HG02938 (cell line): ENCODE measurements at regions not wholly inside any gene's neighbourhood (a gene's known extent, or its start where the extent isn't known, plus 50 kb on each side); places are given as distances from the start of the nearest gene placed in this dataset.

ENCODE experiments used
- ATAC-seq: cut with Tn5 transposase; IDR thresholded peaks from one replicate; pipeline ENCODE4 v1.9.1; 2021; ENCODE audit warnings: mild to moderate bottlenecking, moderate library complexity; ENCODE audit not compliant: unreplicated experiment

- no peak for ATAC-seq
Measured at GRCh38 chr5:145283141-145283810, 551.9 kb downstream of the PRELID2 start.

DNA sequence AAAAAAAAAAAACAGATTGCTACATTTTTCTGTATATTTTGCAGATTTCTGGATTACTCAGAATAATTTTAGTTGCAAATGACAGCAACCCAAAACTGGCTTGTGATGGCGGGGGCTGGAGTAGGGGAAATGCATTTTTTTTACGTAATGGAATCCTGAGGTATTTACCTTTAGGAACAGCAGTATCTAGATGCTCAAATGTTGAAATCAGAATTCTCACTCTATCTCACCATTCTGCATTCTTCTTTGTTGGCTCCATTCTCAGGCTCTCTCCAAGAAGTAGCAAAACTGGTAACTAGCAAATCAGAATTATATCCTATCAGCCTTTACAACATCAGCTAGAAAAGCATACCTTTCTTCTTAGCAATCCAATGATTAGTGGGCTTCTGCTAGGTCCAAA is 554.3 kb downstream of the PRELID2 start:
- no peak for ATAC-seq

GRCh38 chr5:145280214-145280613 is 554.9 kb downstream of the PRELID2 start:
- ATAC-seq, result no peak

DNA sequence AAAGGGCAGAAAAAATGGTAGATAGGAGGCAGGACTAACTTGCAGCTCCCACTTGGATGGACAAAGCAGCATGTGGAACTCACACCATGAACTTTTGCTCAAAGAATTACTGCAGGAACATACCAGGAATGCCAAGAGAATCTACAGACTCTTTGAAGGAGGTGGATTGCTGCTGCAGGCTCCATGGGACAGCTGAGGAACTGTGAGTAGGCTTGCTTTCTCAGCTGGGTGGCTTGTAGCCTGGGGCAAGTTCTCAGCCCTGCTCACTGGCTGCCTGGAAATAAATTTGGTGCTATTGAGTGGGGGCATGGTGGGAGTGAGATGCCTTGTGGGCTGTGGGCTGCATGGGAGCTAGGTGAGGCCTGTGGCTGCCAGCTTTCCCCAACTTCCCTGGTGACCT is 574.5 kb downstream of the PRELID2 start:
- no peak for ATAC-seq

GRCh38 chr5:145247745-145248040 is 587.4 kb downstream of the PRELID2 start:
- no peak for ATAC-seq

DNA sequence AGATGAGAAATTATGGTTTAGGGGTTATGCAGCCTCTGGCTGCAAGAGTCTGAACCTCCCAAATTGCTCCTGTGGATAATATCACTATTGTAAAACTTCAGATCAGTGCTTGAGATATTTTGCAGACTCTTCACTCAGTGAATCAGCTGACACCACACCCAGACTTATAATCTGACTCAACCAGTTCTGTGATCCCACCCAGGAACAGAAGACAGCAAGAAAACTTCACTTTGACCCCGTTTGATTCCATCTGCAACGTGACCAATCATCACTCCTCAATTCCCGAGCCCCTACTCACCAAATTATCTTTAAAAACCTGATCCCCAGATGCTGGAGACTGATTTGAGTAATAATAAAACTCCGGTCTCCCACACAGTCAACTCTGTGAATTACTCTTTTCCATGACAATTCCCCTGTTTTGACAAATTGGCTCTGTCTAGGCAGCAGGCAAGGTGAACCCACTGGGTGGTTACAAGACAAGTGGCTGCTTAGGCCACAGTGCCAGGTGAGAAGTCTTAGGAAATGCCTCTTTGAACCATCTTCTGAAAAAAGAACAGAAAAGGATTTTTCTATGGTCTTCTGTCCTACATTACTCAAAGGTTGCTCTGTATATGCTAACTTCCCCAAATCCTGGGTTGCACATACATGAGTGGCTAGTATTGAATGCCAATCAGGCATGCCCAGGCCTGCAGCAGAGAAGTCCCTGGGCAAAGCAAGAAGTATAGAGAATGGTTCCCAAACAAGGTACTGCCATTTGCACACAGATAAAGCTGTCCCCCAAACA is 588.0 kb downstream of the PRELID2 start:
- no peak for ATAC-seq

DNA sequence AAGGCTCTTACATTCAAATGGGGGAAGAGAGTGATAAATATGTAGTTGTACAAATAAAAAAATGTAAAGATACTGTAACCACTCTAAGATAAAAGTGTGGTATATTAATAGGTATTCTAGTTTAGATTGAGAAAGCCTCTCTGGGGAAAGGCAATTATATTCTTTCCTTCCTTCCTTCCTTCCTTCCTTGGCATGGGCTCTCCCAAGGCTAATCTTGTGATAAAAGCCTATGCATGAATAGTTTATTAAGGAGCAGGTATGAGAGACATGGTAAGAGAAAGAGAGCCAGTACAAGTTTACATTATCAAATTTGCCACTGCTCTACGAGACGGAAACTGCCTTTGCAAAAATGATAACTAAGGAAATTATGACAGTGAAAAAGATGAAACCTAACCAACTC is 588.8 kb downstream of the PRELID2 start:
- ATAC-seq, result no peak

DNA sequence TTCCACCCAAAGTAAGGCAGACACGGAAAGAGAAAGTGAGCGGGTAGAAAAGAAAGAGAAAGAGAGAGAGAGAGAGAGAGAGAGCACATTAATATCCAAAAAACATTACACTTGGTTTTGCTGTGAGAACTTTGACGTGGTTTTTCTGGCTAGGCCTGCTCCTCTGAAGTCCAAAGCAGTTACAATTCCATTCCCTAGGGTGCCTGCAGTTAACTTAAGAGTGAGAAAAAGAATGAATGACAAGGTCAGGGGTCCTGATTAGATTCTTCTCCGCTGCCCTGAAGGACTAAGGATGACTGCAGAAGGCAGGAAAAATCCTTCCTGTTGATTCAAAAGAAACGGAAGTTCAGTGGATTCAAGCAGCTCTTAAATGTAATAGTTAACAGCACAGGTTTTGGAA is 589.8 kb downstream of the PRELID2 start:
- no peak for ATAC-seq

DNA sequence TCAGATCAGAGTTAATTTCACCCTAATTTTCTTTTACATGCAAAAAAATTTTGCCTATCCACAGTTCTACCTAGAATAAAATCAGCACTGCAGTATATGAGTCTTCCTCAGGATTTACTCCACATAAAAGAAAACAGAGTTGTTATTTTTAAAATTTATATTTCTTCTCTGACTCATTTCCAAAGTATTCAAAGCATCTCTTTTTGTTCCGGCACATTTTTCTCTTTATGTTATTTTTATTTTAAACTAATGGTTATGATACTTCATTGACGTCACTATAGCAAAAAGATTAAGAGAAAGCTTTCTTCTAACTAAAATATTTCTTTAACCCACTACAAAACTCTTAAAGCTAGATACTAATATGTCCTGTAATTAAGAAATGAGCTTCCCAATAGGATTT is 590.4 kb downstream of the PRELID2 start:
- ATAC-seq, result no peak

- no peak for ATAC-seq
Measured at GRCh38 chr5:145244251-145244650, 590.9 kb downstream of the PRELID2 start.

DNA sequence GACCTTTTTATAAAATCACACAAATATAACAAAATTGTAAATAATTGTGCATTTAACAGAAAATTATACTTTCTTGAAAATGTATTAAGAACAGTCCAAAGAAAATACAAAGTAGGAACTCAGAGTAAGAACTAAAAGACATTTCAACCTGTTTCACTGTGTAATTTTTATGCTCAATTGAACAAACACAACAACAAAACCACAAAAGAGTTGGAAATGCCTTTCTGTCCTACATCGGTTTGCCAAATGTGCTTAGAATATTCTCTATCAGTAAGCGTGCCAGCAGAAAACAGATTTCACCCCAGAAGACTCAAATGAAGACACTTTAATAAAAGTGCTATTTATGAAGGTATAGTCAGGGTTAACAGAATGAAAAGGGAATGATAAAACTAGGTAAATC is 592.1 kb downstream of the PRELID2 start:
- ATAC-seq, result no peak

DNA sequence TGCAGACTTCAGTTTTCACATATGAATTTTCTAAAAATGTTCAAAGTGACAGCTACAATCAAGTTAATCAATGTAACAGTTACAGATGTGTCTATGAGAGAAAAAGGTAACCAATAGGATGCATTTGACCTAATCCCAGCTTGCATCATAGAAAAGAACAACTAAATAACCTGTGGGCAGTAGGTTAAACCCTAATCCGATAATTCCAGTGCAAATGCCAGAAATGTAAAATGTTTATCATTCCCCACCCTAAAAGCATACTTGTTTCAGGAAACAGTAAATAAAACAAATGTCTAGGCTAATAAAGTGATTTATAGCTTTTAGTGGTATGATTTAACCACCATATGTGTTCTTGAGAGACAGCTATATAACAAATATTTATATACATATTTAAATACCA is 592.6 kb downstream of the PRELID2 start:
- ATAC-seq, result no peak

DNA sequence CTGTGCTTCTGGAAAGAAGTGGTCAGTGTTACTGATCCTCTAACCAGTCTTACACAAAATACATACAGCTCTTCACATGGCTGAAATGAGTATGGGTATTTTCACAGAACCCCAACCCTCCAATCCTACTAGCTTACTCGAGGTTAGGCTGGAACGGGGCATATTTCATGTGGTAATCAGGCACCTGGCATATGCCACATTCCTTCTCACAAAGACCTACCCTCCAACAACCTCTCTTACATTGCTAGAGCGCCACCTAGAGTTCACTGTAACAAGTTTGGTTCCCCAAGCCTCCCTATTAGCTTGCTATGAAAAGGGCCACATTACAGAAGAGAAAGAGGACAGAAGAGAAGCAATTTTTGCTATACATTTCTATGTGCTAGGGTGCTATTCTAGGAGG is 597.3 kb downstream of the PRELID2 start:
- ATAC-seq, result peak; percentile 62

DNA sequence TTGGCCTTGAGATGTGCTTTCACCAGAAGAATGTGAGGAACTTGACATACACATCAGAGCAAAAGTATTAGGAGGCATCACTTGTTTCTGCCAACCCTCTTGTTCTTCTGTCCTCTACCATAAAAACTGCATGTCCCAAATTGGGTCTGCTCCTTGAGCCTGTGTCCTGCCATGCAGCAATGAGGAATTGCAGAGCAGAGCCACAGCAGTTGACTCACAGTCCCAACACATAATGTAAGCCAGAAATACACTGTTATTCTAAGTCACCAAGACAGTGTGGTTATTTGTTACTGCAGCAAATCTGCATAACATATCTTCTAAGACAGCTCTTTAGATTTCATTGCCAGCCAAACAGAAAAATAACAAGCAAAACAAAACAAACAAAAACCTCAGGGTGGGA is 598.2 kb downstream of the PRELID2 start:
- ATAC-seq, result no peak

DNA sequence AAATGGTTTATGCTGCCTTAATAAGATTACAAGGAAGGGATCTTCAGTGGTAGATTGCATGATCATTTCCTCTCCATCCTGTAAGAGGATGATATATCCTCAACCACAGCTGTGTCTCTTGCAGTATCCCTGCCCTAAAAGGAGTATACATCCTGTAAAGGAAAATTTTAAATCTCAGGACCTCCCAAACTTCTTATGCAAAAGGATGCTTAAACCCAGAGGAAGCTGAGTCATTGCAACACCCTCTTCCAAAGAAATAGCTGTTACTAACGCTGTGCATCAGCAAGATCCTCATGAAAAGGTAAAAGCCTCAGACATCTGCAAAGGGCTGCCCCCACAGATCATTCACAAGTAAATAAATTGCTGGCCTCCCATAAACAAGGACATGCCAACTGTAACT is 599.0 kb downstream of the PRELID2 start:
- ATAC-seq, result no peak

- ATAC-seq, result no peak
Measured at GRCh38 chr5:145233461-145233860, 601.7 kb downstream of the PRELID2 start.

GRCh38 chr5:145230781-145231180 is 604.4 kb downstream of the PRELID2 start:
- no peak for ATAC-seq

DNA sequence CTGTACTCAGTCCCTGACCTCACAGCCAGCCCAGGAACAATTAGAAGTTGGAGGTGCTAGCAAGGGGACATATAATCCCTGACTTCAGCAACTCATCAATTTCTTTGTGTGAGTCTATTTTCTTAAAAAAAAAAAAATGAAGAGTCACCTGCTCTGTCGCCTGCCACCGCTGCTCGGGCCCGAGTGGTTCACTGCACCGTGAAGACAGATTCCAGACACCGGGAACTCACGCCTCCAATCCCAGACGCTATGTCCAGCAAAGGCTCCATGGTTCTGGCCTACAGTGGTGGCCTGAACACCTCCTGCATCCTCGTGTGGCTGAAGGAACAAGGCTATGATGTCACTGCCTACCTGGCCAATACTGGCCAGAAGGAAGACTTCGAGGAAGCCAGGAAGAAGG is 606.6 kb downstream of the PRELID2 start:
- no peak for ATAC-seq

- no peak for ATAC-seq
Measured at GRCh38 chr5:145227881-145228280, 607.3 kb downstream of the PRELID2 start.

DNA sequence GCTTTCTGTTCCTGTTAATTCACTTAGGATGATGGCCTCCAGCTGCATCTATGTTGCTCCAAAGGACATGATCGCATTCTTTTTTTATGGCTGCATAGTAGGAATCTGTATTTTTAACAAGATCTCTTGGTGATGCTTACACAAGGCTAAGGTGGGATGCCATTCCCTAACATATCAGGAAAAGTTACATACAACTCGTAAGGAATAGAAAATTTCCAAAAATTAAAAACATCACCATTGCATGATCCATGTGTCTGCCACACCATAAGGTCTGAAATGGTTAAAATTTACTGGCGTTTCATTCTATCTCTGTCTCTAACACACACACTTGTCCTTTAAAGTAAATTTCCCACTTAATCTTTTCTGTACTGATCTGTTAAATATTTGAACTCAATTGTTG is 608.4 kb downstream of the PRELID2 start:
- no peak for ATAC-seq

GRCh38 chr5:145225529-145225928 is 609.6 kb downstream of the PRELID2 start:
- ATAC-seq, result no peak

DNA sequence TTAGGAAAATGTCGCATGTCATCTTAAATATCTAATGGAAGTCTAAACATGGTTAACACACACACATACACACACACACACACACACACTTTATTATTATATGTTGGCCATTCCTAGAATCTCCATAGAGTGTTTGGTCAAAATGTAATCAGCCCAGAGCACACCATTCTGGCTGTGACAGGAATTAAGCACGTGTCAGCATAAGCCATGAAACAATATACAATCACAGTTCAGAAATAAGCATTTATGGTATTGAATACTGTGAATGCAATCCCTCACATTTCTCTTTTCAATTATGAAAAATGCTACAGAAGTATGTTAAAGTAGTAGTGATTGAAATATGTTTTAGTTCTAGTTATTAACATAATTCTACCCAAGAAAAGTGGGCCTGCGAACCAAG is 611.6 kb downstream of the PRELID2 start:
- ATAC-seq, result no peak

DNA sequence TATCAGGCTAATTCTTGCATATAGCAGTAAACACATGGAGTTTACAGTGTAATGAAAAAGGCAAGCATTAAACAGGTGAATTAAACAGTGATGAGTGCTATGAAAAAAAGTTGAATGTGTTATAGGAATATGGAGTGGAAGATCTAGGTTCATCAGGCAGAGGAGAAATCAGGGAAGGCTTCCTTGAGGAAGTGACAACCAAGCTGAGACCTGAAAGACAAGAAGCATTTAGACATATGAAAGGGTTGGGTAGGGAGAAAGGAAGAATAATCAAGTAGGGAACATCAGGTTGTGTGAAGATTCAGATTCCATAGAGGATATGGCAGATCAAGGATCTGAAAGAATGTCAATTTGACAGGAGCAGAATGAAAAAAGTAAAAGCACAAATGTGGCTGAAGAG is 612.5 kb downstream of the PRELID2 start:
- ATAC-seq, result no peak
